H4 (cell line): ENCODE measurements at regions not wholly inside any gene's neighbourhood (a gene's known extent, or its start where the extent isn't known, plus 50 kb on each side); places are given as distances from the start of the nearest gene placed in this dataset.
A peak's percentile ranks its signal among the peaks of the same experiment; 100 is the strongest.

Source experiments
- DNase-seq: peaks from one replicate; pipeline ENCODE4 v3.0.0-alpha.2; 2015; ENCODE audit warnings: low spot score

DNA sequence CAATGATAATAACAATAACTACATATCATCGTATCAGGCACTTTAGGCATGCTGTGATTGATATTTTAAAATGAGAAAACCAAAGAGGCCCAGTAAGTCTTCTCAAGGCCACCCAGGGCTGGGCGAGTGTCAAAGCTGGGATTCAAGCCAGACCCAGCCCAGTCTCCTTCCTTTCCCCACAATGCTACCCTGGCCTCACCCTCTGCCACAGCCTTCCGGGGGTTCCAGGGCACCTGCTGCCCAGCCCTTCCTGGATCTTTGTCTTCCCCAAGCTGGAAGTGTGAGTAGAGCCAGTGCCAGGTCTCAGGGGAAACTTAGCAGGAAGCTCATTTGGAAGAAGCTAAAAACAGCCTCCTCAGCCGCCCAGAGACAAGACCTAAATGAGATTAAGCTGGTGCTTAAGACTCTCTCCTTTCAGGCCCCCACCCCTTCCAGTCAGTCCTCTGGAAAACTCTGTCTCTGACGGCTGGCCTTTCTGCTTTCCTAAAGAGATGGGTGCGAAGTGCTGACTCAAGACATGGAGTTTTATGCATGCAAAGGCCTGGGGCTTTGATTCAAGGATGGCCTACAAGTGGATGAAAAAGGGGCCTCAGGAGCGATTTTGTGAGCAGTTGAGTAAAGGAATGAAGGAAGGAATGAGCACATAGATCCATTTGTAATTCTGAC lies 184.2 kb downstream of the KCNA5 start:
- no peak for DNase-seq

DNA sequence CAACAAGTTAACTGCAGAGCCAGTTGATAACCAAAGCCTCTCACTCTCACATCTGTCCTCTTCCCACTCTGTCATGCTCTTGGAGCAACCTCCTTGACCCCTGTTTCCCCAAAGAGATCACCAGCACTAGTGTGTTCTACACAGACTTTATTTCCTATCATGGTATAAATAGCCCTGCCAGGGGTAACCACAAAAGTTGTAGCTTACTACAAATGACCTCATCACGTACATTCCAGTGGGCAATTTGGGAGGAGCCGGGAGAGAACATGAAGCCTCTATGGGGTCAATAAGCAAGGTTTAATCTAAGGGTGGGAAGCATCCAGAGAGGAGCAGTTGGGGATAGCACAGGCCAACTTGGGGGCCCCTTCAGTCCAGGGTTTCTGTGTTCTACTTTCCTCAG lies 186.5 kb downstream of the KCNA5 start:
- peak; percentile 64 for DNase-seq

DNA sequence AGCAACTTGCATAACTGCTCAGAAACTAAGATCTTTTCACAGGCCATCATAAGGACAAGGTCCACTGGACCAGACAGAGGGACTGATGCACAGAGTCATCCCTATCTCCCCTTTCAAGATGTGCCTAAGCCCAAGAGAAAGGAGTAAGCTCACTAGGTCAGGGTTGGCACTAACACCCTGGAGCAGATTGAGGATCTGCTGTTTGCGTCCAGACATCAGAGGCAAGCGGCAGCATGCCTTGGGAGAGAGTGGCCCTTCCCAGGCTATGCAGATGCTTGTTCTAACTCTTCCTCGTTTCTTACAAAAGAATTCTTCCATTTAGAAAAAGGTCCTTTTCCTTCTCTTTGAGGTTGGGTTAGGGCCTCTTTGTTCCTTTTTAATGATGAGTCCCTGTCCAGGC lies 187.2 kb downstream of the KCNA5 start:
- no peak for DNase-seq

DNA sequence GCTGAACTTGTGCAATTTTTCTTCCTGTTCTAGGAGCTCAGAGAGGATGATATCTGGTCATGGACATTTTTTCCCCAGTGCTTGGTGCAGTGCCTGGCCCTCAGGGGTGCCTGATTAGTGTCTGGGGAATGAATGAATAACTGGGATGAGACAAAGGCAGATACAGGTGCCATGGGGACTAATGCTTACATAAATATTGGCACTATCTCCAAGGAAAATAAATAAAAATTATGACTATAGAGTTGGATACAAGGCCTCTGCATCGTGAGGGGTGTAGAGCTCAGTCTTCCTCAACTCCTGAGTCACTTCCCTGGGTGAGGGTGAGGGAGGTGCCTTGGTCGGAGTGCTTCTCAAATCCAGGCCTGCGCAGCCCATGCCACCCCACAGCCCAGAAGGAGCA lies 188.6 kb downstream of the KCNA5 start:
- no peak for DNase-seq

DNA sequence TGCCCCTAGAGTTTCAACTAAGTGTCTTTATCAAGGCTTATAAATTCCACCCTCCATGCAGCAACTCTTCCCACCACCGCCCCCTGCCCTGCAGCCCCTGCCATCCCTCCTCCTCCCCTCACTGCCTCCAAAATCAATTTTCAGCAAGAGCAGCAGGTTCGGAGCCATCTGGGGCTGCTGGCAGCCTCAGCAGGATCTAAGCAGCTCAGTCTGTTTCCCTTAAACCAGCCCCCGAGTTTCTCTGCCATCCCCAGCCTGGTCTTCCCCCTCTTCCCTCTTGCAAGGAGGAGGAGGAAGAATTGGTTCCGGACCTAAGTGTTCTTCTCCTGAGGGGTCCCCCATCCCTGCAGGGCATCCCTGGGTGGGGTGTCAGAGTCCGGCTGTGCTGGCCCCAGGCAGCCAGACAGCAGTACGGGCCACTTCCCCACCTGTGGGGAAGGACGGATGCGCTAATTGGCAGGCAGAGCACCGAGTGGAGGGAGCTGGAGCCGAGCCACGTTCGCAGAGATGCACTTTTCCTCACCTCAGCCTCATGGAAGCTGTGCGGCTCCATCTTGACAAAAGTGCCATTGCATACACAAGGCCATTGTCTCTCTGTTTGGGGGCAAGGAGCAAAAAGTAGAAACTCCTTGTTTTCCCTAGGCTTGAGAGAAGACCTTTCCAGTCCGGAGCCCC lies 189.3 kb downstream of the KCNA5 start:
- DNase-seq = no peak

- DNase-seq = no peak
Measured at GRCh38 chr12:5236022-5236640, 192.5 kb downstream of the KCNA5 start.

- DNase-seq = no peak
Measured at GRCh38 chr12:5242440-5242839, 189.5 kb upstream of the NTF3 start.

DNA sequence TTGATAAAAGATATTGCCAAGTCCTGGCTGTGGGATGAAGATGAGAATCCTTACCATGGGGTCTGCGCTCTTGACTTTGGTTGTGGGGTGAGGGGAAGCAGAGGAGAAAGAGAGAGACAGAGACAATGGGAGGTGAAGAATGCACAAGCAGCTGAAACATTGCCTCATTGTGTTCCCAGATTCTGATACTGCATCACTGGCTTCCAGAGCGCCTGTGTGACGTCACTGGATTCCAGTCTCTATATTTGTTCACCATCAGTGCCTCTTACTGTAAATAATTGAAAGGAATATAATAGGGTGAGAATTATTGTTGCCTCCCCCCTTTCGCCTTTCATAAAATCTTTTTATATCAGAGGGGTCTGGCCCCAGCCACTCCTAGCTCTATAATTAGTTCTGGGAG lies 188.9 kb upstream of the NTF3 start:
- no peak for DNase-seq

- DNase-seq = no peak
Measured at GRCh38 chr12:5244513-5244972, 187.4 kb upstream of the NTF3 start.

DNA sequence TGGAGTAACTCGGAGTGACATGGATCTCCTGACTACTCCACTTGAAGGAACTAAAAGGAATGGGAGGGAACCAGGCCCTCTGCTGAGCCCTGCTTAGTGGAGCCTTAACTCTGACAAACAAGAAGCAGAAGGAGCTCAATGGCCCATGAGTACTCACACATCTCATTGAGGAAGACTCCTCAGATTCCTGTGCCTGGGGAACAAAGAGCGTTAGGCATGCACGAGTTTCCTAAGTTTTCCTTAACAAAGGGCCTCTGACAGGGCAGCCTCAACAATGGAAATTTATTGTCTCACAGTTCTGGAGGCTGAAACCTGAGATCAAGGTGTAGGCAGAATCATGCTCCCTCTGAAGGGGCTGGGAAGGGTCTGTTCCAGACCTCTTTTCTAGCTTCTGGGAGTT lies 185.7 kb upstream of the NTF3 start:
- DNase-seq = no peak

GRCh38 chr12:5247144-5247543 lies 184.8 kb upstream of the NTF3 start:
- no peak for DNase-seq

- DNase-seq = no peak
Measured at GRCh38 chr12:5248230-5248629, 183.7 kb upstream of the NTF3 start.

DNA sequence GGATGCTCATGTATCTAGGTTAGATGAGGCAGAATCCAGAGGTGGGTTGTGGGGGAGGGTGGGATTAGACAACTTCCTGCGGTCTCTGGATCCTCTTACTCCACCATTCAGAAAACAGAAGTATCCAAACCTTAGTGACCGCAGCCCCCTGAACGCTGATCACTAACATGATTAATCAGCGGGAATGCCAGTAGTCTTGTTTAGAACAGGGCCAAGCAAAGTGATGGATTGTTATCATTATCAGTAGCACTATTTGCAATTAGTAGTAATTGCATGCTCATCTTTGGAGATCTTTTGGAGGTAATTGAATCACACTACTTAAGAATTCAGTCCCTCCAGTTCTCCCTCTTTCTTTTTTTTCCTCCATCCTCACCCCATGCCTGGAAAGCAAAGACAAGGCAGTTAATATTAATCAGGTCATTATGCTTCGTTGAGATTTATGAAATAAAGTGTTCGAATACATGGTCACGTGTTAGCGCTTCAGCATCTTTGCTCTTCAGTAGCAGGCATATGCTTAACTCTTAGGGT lies 182.8 kb upstream of the NTF3 start:
- DNase-seq = no peak

DNA sequence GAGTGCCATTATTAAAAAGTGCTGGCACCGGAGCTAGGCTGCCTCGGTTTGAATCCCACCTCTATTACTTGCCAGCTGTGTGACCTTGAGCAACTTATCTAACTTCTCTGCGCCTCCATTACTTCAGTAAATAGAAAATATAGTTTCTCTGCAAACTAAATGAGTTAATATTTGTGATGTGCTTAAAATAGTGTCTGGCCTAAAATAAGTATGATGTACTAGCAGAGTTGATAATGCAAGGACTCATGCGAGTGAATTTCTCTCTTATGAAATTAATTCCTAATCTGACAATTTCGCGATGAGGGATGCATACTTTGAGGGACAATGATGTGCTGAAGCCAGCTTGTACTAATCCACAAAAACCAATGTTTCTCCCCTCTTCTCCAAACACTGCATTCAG lies 180.8 kb upstream of the NTF3 start:
- DNase-seq = no peak

DNA sequence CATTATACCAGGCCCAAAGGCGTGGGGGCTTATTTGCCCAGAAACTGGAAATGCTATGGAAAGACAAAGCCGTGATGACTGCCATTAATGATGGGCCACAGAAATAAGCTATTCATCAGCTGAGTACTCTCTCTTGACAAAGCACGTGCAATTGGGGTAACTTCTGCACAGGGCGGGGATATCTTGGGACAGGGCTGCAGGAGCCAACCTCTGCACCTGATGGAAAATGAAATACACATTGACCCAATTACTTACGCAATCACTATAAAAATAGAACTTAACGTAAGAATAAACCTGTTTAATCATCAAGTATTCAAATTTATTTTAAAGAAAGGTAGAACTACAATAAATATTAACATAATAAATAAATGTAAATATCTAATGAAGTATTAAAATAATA lies 180.1 kb upstream of the NTF3 start:
- DNase-seq = no peak

GRCh38 chr12:5254703-5255102 lies 177.2 kb upstream of the NTF3 start:
- DNase-seq = no peak

DNA sequence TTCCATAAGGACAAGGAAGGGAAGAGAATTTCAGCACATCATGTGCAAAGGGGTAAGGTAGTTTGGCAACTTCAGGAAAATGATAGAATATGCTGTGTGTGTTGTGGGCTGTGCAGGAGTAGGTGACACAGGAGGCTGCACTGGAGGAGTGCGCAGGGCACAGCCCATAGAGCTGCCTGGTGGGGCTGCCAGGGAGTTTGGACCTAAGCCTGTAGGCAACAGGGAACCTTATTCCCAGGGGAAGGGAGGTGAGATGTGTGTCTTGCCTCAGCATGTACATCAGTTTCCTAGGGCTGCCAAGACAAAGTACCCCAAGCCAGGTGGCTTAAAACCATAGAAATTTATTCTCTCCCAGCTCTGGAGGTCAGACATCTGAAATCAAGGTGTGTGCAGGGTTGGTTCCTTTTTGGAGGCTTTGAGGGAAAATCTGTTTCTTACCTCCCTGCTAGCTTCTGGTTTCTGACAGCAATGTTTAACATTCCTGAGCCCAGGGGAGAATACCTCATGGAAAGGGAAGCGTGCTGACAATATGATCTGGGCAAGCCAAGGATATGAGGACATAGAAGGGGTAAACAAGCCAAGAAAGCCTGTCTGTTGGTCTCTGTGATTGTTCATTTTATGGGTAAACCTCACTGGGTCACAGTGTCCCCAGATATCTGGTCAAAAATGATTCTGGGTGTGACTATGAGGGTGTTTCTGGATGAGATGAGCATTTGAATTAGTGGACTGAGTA lies 174.0 kb upstream of the NTF3 start:
- no peak for DNase-seq

GRCh38 chr12:5258498-5258897 lies 173.4 kb upstream of the NTF3 start:
- DNase-seq = peak; percentile 55

- no peak for DNase-seq
Measured at GRCh38 chr12:5258926-5259325, 173.0 kb upstream of the NTF3 start.

GRCh38 chr12:5259523-5259922 lies 172.4 kb upstream of the NTF3 start:
- DNase-seq = peak; percentile 55

DNA sequence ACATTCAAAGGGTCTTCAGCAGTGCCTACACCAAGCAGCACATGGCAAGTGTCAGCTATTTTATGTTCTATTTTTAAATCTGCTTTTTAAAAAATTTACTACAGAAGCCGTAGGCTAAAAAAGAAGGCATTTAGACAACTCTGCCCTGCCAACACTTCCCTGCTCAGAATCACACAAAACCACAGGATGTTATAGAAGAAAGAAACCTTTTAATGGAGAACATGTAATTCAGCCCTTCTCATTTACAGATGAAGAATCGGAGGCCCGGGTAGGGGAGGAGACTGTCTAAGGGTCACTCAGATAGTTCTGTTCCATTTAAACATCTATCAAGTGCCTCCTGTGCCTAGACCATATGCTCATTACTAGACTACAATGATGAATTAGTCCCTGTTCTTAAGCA lies 171.8 kb upstream of the NTF3 start:
- no peak for DNase-seq

- DNase-seq = no peak
Measured at GRCh38 chr12:5260591-5261086, 171.3 kb upstream of the NTF3 start.
